WTC11 (cell line): ENCODE measurements at regions not wholly inside any gene's neighbourhood (a gene's known extent, or its start where the extent isn't known, plus 50 kb on each side); places are given as distances from the start of the nearest gene placed in this dataset.
"Not testable (repeated sequence)": the region's sequence is repeated elsewhere in the genome, so short reads cannot be mapped to it uniquely, and the experiment has no call there.

Experiments used
- ATAC-seq: fragments of 200-7000 bp; cut with Tn5 transposase; 2 replicates; pipeline ENCODE4 v1.10.0; 2021; ENCODE audit warnings: mild to moderate bottlenecking, moderate library complexity
- CTCF ChIA-PET: fragments of 300-600 bp; sonication (Branson Sonifier 250); formaldehyde crosslinking; loops from one replicate; lab custom pipeline; 2021; ENCODE audit warnings: antibody characterized with exemption; lab: Charles Lee
- POLR2A ChIA-PET: fragments of 350-600 bp; sonication (Branson Sonifier 250); formaldehyde crosslinking; loops from one replicate; lab custom pipeline; 2021; ENCODE audit warnings: antibody characterized with exemption; lab: Charles Lee
- DNase-seq: peaks from one replicate; pipeline ENCODE4 v3.0.0; 2021; ENCODE audit warnings: low spot score
- H3K27ac Mint-ChIP-seq: 2 replicates; pipeline ENCODE4 v1.8.0; 2021; ENCODE audit warnings: mixed read lengths
- H3K27me3 Mint-ChIP-seq: 2 replicates; pipeline ENCODE4 v1.8.0; 2021; ENCODE audit warnings: low read depth, mild to moderate bottlenecking, moderate library complexity, mixed read lengths
- H3K36me3 Mint-ChIP-seq: 2 replicates; pipeline ENCODE4 v1.8.0; 2021; ENCODE audit warnings: mixed read lengths
- H3K4me1 Mint-ChIP-seq: 2 replicates; pipeline ENCODE4 v1.8.0; 2022; ENCODE audit warnings: mixed read lengths
- H3K4me3 Mint-ChIP-seq: 2 replicates; pipeline ENCODE4 v1.8.0; 2021; ENCODE audit warnings: mild to moderate bottlenecking, moderate library complexity, mixed read lengths
- H3K9me3 Mint-ChIP-seq: 2 replicates; pipeline ENCODE4 v1.8.0; 2021; ENCODE audit warnings: mixed read lengths
- ATF1 ChIP-seq: sonication (generic); formaldehyde crosslinking; IDR thresholded peaks from 2 replicates; pipeline ENCODE4 v1.8.1; 2023; ENCODE audit warnings: mild to moderate bottlenecking, moderate library complexity, missing genetic modification reagents
- CBFB ChIP-seq: sonication (generic); formaldehyde crosslinking; IDR thresholded peaks from 2 replicates; pipeline ENCODE4 v1.8.1; 2022; ENCODE audit warnings: mild to moderate bottlenecking, low read depth, missing genetic modification reagents
- FOXP1 ChIP-seq: sonication (generic); formaldehyde crosslinking; IDR thresholded peaks from 2 replicates; pipeline ENCODE4 v1.8.0; 2022; ENCODE audit warnings: missing genetic modification reagents, mild to moderate bottlenecking, moderate library complexity, borderline replicate concordance
- HMGA2 ChIP-seq: fragments of 250-450 bp; sonication (Bioruptor Pico); IDR thresholded peaks from 2 replicates; pipeline ENCODE4 v1.4.0; 2021; ENCODE audit warnings: mild to moderate bottlenecking, moderate library complexity
- JAZF1 ChIP-seq: fragments of 250-450 bp; sonication (Bioruptor Pico); IDR thresholded peaks from 2 replicates; pipeline ENCODE4 v1.9.0; 2021; ENCODE audit warnings: moderate library complexity, mild to moderate bottlenecking, inconsistent platforms
- NFATC4 ChIP-seq: fragments of 250-450 bp; sonication (Bioruptor Pico); IDR thresholded peaks from 2 replicates; pipeline ENCODE4 v1.9.0; 2021; ENCODE audit warnings: mild to moderate bottlenecking
- TEAD1 ChIP-seq: sonication (generic); formaldehyde crosslinking; IDR thresholded peaks from 2 replicates; pipeline ENCODE4 v1.8.0; 2022; ENCODE audit warnings: mild to moderate bottlenecking, missing genetic modification reagents
- TEAD4 ChIP-seq: sonication (generic); formaldehyde crosslinking; IDR thresholded peaks from 2 replicates; pipeline ENCODE4 v1.8.0; 2022; ENCODE audit warnings: mild to moderate bottlenecking, missing genetic modification reagents
- ZNF138 ChIP-seq: sonication (generic); formaldehyde crosslinking; conservative IDR thresholded peaks from 2 replicates; pipeline ENCODE4 v1.8.1; 2022; ENCODE audit warnings: mild to moderate bottlenecking, moderate library complexity, missing genetic modification reagents
- ZNF232 ChIP-seq: sonication (generic); formaldehyde crosslinking; IDR thresholded peaks from 2 replicates; pipeline ENCODE4 v1.8.0; 2022; ENCODE audit warnings: mild to moderate bottlenecking, missing genetic modification reagents
- ZNF416 ChIP-seq: fragments of 250-450 bp; sonication (Bioruptor Pico); IDR thresholded peaks from 2 replicates; pipeline ENCODE4 v1.9.0; 2021; ENCODE audit warnings: mild to moderate bottlenecking, inconsistent platforms
- ZNF423 ChIP-seq: fragments of 250-450 bp; sonication (Bioruptor Pico); IDR thresholded peaks from 2 replicates; pipeline ENCODE4 v2.1.2; 2022; ENCODE audit warnings: mild to moderate bottlenecking, moderate library complexity
- TF ChIP-seq, protein P1 (sequence below): sonication (generic); formaldehyde crosslinking; IDR thresholded peaks from 2 replicates; pipeline ENCODE4 v1.8.1; 2023; ENCODE audit warnings: mild to moderate bottlenecking, missing genetic modification reagents, borderline replicate concordance
- TF ChIP-seq, protein P2 (sequence below): fragments of 250-450 bp; sonication (Bioruptor Pico); IDR thresholded peaks from 2 replicates; pipeline ENCODE4 v1.8.0; 2021; ENCODE audit warnings: mild to moderate bottlenecking
- TF ChIP-seq, protein P3 (sequence below): sonication (generic); formaldehyde crosslinking; IDR thresholded peaks from 2 replicates; pipeline ENCODE4 v1.8.1; 2022; ENCODE audit warnings: mild to moderate bottlenecking, moderate library complexity, missing genetic modification reagents
- TF ChIP-seq, protein P4 (sequence below): sonication (generic); formaldehyde crosslinking; IDR thresholded peaks from 2 replicates; pipeline ENCODE4 v1.8.1; 2023; ENCODE audit warnings: mild to moderate bottlenecking, missing genetic modification reagents, moderate library complexity
- TF ChIP-seq, protein P5 (sequence below): sonication (generic); formaldehyde crosslinking; IDR thresholded peaks from 2 replicates; pipeline ENCODE4 v1.8.0; 2023; ENCODE audit warnings: missing genetic modification reagents, mild to moderate bottlenecking, borderline replicate concordance
- TF ChIP-seq, protein P6 (sequence below): fragments of 250-450 bp; sonication (Bioruptor Pico); IDR thresholded peaks from 2 replicates; pipeline ENCODE4 v1.9.0; 2021; ENCODE audit warnings: moderate library complexity, mild to moderate bottlenecking, inconsistent platforms, borderline replicate concordance

DNA sequence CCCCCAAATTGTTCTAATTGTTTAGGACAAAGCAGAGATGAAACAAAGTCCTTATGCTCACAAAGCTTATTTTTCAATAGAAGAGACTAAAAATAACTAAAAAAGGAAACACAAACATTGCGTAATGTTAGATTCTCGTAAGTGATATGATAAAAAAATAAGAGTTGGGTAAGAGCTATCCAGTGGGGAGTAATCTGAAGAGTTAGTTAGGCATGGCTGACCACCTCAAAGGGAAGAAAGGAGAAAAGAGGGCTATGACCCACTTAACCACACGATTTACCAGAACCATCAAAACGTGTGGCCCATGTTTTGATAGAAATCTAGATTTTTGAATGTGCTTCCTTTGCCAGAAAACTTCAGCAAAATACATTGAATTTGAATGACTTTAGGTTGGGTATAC, 1296.8 kb upstream of the NUDT12 start (continued):
- TF ChIP-seq ZNF138 (no peak), ATF1 (CRISPR knock-in tag) (no peak), TEAD1 (CRISPR knock-in tag) (no peak)

DNA sequence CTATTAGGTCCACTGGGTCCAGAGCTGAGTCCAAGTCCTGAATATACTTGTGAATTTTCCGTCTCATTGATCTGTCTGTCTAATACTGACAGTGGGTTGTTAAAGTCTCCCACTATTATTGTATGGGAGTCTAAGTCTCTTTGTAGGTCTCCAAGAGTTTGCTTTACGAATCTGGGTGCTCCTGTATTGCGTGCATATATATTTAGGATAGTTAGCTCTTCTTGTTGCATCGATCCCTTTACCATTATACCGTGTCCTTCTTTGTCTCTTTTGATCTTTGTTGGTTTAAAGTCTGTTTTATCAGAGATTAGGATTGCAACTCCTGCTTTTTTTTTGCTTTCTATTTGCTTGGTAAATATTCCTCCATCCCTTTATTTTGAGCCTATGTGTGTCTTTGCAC, 1289.5 kb upstream of the NUDT12 start:
- peaks cover 29% of the 10 kb centered on the region for H3K9me3 Mint-ChIP-seq
- POLR2A ChIA-PET, DNase-seq, H3K27ac Mint-ChIP-seq, H3K36me3 Mint-ChIP-seq, ATAC-seq, H3K4me1 Mint-ChIP-seq, H3K27me3 Mint-ChIP-seq, H3K4me3 Mint-ChIP-seq, CTCF ChIA-PET: not testable (repeated sequence)

DNA sequence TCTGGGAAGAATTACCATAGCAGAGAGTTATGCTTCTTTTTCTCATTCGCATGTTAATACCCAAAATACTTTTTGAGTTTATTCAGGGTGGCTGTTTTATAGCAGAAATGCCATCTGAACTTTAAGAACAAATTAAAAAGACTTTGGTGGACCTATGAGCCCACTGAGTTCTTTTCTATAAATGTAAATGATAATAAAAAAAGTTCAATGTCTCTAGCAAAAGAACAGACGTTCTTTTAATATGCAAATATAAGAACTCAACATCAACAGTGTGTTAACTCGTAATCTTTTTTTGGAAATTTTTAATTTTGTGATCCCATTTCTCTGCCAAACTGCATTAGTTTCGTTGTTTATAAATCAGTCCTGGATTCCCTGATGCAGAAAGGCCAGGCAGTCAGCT, 1283.0 kb upstream of the NUDT12 start:
- H3K36me3 Mint-ChIP-seq, result no peaks in the 10 kb centered on the region

More for the DNA sequence above, 1283.0 kb upstream of the NUDT12 start:
- H3K9me3 Mint-ChIP-seq, result peaks cover 12% of the 10 kb centered on the region
- H3K27me3 Mint-ChIP-seq, result no peaks in the 10 kb centered on the region
- TF ChIP-seq, protein P1, sequence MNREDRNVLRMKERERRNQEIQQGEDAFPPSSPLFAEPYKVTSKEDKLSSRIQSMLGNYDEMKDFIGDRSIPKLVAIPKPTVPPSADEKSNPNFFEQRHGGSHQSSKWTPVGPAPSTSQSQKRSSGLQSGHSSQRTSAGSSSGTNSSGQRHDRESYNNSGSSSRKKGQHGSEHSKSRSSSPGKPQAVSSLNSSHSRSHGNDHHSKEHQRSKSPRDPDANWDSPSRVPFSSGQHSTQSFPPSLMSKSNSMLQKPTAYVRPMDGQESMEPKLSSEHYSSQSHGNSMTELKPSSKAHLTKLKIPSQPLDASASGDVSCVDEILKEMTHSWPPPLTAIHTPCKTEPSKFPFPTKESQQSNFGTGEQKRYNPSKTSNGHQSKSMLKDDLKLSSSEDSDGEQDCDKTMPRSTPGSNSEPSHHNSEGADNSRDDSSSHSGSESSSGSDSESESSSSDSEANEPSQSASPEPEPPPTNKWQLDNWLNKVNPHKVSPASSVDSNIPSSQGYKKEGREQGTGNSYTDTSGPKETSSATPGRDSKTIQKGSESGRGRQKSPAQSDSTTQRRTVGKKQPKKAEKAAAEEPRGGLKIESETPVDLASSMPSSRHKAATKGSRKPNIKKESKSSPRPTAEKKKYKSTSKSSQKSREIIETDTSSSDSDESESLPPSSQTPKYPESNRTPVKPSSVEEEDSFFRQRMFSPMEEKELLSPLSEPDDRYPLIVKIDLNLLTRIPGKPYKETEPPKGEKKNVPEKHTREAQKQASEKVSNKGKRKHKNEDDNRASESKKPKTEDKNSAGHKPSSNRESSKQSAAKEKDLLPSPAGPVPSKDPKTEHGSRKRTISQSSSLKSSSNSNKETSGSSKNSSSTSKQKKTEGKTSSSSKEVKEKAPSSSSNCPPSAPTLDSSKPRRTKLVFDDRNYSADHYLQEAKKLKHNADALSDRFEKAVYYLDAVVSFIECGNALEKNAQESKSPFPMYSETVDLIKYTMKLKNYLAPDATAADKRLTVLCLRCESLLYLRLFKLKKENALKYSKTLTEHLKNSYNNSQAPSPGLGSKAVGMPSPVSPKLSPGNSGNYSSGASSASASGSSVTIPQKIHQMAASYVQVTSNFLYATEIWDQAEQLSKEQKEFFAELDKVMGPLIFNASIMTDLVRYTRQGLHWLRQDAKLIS (CRISPR knock-in tag), result no peak
- TF ChIP-seq JAZF1 (CRISPR knock-in tag) (no peak), ZNF416 (no peak), HMGA2 (CRISPR knock-in tag) (no peak), TEAD4 (CRISPR knock-in tag) (no peak), FOXP1 (CRISPR knock-in tag) (no peak), TEAD1 (CRISPR knock-in tag) (no peak), ZNF423 (CRISPR knock-in tag) (no peak), ZNF232 (CRISPR knock-in tag) (no peak), NFATC4 (CRISPR knock-in tag) (no peak), CBFB (CRISPR knock-in tag) (no peak)
- TF ChIP-seq, protein P2, sequence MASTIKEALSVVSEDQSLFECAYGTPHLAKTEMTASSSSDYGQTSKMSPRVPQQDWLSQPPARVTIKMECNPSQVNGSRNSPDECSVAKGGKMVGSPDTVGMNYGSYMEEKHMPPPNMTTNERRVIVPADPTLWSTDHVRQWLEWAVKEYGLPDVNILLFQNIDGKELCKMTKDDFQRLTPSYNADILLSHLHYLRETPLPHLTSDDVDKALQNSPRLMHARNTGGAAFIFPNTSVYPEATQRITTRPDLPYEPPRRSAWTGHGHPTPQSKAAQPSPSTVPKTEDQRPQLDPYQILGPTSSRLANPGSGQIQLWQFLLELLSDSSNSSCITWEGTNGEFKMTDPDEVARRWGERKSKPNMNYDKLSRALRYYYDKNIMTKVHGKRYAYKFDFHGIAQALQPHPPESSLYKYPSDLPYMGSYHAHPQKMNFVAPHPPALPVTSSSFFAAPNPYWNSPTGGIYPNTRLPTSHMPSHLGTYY (CRISPR knock-in tag), result no peak
- TF ChIP-seq, protein P3, sequence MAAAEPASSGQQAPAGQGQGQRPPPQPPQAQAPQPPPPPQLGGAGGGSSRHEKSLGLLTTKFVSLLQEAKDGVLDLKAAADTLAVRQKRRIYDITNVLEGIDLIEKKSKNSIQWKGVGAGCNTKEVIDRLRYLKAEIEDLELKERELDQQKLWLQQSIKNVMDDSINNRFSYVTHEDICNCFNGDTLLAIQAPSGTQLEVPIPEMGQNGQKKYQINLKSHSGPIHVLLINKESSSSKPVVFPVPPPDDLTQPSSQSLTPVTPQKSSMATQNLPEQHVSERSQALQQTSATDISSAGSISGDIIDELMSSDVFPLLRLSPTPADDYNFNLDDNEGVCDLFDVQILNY, result no peak
- TF ChIP-seq, protein P4, sequence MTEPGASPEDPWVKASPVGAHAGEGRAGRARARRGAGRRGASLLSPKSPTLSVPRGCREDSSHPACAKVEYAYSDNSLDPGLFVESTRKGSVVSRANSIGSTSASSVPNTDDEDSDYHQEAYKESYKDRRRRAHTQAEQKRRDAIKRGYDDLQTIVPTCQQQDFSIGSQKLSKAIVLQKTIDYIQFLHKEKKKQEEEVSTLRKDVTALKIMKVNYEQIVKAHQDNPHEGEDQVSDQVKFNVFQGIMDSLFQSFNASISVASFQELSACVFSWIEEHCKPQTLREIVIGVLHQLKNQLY (CRISPR knock-in tag), result no peak
- TF ChIP-seq, protein P5, sequence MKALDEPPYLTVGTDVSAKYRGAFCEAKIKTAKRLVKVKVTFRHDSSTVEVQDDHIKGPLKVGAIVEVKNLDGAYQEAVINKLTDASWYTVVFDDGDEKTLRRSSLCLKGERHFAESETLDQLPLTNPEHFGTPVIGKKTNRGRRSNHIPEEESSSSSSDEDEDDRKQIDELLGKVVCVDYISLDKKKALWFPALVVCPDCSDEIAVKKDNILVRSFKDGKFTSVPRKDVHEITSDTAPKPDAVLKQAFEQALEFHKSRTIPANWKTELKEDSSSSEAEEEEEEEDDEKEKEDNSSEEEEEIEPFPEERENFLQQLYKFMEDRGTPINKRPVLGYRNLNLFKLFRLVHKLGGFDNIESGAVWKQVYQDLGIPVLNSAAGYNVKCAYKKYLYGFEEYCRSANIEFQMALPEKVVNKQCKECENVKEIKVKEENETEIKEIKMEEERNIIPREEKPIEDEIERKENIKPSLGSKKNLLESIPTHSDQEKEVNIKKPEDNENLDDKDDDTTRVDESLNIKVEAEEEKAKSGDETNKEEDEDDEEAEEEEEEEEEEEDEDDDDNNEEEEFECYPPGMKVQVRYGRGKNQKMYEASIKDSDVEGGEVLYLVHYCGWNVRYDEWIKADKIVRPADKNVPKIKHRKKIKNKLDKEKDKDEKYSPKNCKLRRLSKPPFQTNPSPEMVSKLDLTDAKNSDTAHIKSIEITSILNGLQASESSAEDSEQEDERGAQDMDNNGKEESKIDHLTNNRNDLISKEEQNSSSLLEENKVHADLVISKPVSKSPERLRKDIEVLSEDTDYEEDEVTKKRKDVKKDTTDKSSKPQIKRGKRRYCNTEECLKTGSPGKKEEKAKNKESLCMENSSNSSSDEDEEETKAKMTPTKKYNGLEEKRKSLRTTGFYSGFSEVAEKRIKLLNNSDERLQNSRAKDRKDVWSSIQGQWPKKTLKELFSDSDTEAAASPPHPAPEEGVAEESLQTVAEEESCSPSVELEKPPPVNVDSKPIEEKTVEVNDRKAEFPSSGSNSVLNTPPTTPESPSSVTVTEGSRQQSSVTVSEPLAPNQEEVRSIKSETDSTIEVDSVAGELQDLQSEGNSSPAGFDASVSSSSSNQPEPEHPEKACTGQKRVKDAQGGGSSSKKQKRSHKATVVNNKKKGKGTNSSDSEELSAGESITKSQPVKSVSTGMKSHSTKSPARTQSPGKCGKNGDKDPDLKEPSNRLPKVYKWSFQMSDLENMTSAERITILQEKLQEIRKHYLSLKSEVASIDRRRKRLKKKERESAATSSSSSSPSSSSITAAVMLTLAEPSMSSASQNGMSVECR (CRISPR knock-in tag), result no peak
- TF ChIP-seq, protein P6, sequence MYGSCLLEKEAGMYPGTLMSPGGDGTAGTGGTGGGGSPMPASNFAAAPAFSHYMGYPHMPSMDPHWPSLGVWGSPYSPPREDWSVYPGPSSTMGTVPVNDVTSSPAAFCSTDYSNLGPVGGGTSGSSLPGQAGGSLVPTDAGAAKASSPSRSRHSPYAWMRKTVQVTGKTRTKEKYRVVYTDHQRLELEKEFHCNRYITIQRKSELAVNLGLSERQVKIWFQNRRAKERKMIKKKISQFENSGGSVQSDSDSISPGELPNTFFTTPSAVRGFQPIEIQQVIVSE (CRISPR knock-in tag), result no peak
- no peak overlapping the region for H3K27ac Mint-ChIP-seq
- DNase-seq, result no peak
- ChIA-PET POLR2A (no interaction called here), CTCF (no interaction called here)
- ATAC-seq, result no peak
- peaks cover 34% of the 10 kb centered on the region for H3K4me1 Mint-ChIP-seq
- no peak overlapping the region for H3K4me3 Mint-ChIP-seq
